Activated T-cell treated with anti-CD3 and anti-CD28 coated beads, Interleukin-2, amount 50 U/mL, for 72 hours (primary cell): ENCODE measurements at regions not wholly inside any gene's neighbourhood (a gene's known extent, or its start where the extent isn't known, plus 50 kb on each side); places are given as distances from the start of the nearest gene placed in this dataset.
"Not testable (repeated sequence)": the region's sequence is repeated elsewhere in the genome, so short reads cannot be mapped to it uniquely, and the experiment has no call there.

Source experiments
- ATAC-seq, 2 donors: fragments of 150-1000 bp; cut with Tn5 transposase; replicated peaks in 1 of 2; 2 replicates each; pipeline ENCODE4 v1.10.0; 2021; ENCODE audit warnings: moderate library complexity in 2 of 2, mild to moderate bottlenecking in 1 of 2
- DNase-seq, 2 donors: peaks; one replicate each; pipeline ENCODE4 v3.0.0; 2021 to 2022; ENCODE audit warnings: mixed read lengths in 1 of 2
- H3K27ac Mint-ChIP-seq: one replicate; pipeline ENCODE4 v1.8.0; 2022; ENCODE audit warnings: mild to moderate bottlenecking, moderate library complexity, mixed read lengths
- H3K27me3 Mint-ChIP-seq: one replicate; pipeline ENCODE4 v1.8.0; 2022; ENCODE audit warnings: low read depth, mixed read lengths
- H3K36me3 Mint-ChIP-seq, 2 donors: one replicate each; pipeline ENCODE4 v1.8.0; 2022; ENCODE audit warnings: mixed read lengths in 2 of 2, mild to moderate bottlenecking in 1 of 2; ENCODE audit not compliant: insufficient read depth in 2 of 2
- H3K4me1 Mint-ChIP-seq: one replicate; pipeline ENCODE4 v1.8.0; 2022; ENCODE audit warnings: low read depth, mixed read lengths
- H3K4me3 Mint-ChIP-seq, 2 donors: one replicate each; pipeline ENCODE4 v1.8.0; 2022; ENCODE audit warnings: mild to moderate bottlenecking in 2 of 2, mixed read lengths in 2 of 2, moderate library complexity in 2 of 2
- H3K9me3 Mint-ChIP-seq, 2 donors: one replicate each; pipeline ENCODE4 v1.8.0; 2022; ENCODE audit warnings: mixed read lengths in 2 of 2

GRCh38 chr3:170653801-170654200 is 67.9 kb upstream of the SLC7A14 start:
- Mint-ChIP-seq H3K4me1 (no peaks in the 10 kb centered on the region), H3K27ac (no peak overlapping the region), H3K27me3 (peaks cover 26% of the 10 kb centered on the region), H3K4me3 (no peak overlapping the region), H3K9me3 (peaks cover 0 to 3% of the 10 kb centered on the region in 2 donors), H3K36me3 (no peaks in the 10 kb centered on the region)
- no peak for ATAC-seq
- no peak for DNase-seq

DNA sequence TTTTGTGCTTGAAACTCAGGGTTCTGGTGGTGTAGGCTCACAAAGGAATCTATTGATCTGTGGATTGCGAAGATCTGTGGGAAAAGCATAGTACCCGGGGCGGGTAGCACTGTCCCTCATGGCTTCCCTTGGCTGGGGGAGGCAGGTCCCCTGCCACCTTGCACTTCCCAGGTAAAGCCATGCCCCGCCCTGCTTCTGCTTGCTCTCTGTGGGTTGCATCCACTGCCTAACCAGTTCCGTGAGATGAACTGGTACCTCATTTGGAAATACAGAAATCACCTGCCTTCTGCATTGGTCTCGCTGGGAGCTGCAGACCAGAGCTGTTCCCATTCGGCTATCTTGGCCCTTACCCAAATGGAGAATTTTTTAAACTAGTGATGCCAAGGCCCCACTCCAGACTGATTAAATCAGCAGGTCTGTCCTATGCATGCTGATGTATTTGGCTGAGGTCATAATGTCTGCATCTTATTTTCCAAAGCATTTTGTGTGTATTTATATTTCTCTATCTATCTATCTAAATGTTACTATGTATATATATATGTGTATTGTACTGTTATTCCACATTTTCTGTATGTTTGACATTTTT is 65.5 kb upstream of the SLC7A14 start:
- no peak for ATAC-seq
- no peaks in the 10 kb centered on the region for H3K9me3 Mint-ChIP-seq
- no peaks in the 10 kb centered on the region for H3K36me3 Mint-ChIP-seq
- no peak overlapping the region for H3K4me3 Mint-ChIP-seq
- DNase-seq: no peak
- H3K27me3 Mint-ChIP-seq: peaks cover 19% of the 10 kb centered on the region
- H3K4me1 Mint-ChIP-seq: no peaks in the 10 kb centered on the region
- H3K27ac Mint-ChIP-seq: no peak overlapping the region

DNA sequence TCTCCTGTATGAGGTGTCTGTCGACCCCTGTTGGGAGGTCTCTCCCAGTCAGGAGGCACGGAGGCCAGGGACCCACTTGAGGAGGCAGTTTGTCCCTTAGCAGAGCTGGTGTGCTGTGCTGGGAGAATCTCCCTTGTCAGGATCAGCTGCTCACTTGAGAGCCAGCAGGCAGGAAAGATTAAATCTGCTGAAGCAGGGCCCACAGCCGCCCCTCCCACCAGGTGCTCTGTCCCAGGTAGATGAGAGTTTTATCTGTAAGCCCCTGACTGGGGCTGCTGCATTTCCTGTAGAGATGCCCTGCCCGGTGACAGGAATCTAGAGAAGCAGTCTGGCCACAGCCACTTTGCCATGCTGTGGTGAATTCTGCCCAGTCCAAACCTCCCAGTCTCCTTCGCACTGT is 64.7 kb upstream of the SLC7A14 start:
- not testable (repeated sequence) for ATAC-seq, H3K4me1 Mint-ChIP-seq, DNase-seq, H3K4me3 Mint-ChIP-seq, H3K9me3 Mint-ChIP-seq, H3K36me3 Mint-ChIP-seq, H3K27ac Mint-ChIP-seq
- H3K27me3 Mint-ChIP-seq: peaks cover 19% of the 10 kb centered on the region

DNA sequence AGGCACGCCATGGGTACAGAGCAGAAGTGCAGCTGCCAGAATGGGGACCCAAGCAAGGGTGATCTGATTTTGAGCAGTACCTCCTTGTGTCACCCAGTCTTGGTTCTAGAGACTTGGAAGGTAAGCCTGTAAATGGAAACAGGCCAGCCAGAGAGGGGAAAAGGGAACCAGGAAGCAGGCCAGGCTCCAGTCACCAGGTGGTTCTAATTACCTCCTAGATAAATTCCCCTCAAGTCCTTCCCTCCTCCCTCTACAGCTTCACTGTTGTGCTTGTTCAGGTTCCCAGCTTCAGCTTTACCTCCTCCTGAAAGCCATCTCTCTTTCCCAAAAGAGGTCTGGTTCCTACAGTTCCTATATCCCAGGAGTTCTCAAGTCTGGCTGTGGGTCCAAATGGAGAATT is 58.8 kb upstream of the SLC7A14 start:
- H3K4me3 Mint-ChIP-seq: no peak overlapping the region
- peaks cover 4% of the 10 kb centered on the region for H3K27me3 Mint-ChIP-seq
- H3K27ac Mint-ChIP-seq: no peak overlapping the region
- peaks cover 2 to 5% of the 10 kb centered on the region in 2 donors for H3K9me3 Mint-ChIP-seq
- H3K4me1 Mint-ChIP-seq: no peaks in the 10 kb centered on the region
- DNase-seq (no peak), ATAC-seq (no peak)
- no peaks in the 10 kb centered on the region for H3K36me3 Mint-ChIP-seq

DNA sequence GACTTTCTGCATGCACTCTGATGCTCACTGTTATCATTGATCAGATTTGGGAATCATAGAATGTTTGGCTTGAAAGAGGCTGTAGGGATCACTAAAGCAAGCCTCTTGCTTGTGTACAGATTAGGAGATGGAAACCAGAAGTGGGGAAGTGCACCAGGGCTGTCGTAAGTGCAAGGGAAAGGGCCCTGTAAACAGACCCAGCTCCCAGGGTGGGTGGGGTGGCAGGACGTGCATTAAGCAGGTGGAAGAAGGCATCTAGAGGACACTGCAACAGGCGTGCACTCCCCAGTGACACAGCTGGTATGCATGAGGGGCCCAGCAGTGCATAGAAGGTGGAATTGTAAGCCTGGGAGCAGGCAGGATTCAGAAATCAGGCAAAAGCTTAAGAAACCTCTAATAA is 58.0 kb upstream of the SLC7A14 start:
- no peak overlapping the region for H3K4me3 Mint-ChIP-seq
- no peaks in the 10 kb centered on the region for H3K4me1 Mint-ChIP-seq
- H3K36me3 Mint-ChIP-seq: no peaks in the 10 kb centered on the region
- ATAC-seq (no peak), DNase-seq (no peak)
- H3K27ac Mint-ChIP-seq: no peak overlapping the region
- peaks cover 2 to 5% of the 10 kb centered on the region in 2 donors for H3K9me3 Mint-ChIP-seq
- H3K27me3 Mint-ChIP-seq: no peaks in the 10 kb centered on the region

DNA sequence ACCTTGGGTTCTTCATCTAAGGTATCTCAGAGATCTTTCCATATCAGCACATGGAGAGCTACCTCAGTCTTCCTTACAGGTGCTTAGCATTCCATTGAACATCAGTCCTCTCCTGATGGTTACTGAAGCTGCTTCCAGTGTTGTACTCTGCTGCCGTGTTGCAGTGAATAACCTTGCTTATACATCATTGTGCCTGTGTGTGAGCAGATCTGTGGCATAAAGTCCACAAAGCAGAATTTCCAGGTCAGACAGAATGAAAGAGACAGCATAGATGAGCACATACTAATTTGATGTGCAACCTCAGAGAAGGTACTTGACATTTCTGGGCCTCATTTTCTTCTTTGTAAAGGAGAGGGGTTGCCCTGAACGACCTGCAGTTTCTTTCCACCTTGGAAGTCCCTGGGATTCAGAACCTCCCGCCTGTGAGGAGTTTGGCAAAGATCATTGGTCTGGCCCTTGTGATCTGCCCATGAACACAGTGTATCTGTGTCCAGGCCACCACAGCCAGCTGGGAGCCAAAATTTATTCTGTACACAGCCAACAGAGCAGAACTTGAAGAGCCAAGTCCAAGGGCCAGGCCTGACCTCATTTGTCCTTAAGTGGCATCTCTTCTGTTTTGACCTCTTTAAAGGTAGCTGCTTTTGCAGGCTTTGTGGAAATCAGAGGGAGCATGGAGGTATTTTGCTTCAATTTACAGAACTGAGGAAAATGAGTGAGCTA is 57.2 kb upstream of the SLC7A14 start:
- Mint-ChIP-seq H3K4me3 (no peak overlapping the region), H3K4me1 (no peaks in the 10 kb centered on the region), H3K27me3 (no peaks in the 10 kb centered on the region), H3K27ac (no peak overlapping the region), H3K9me3 (peaks cover 2 to 5% of the 10 kb centered on the region in 2 donors), H3K36me3 (no peaks in the 10 kb centered on the region)
- DNase-seq: no peak
- ATAC-seq: no peak

- peaks cover 2 to 5% of the 10 kb centered on the region in 2 donors for H3K9me3 Mint-ChIP-seq
- H3K36me3 Mint-ChIP-seq: no peaks in the 10 kb centered on the region
- no peak overlapping the region for H3K4me3 Mint-ChIP-seq
- H3K27ac Mint-ChIP-seq: no peak overlapping the region
- no peak for DNase-seq
- ATAC-seq: no peak
- H3K4me1 Mint-ChIP-seq: no peaks in the 10 kb centered on the region
- peaks cover 3% of the 10 kb centered on the region for H3K27me3 Mint-ChIP-seq
Observed at GRCh38 chr3:170641510-170642236, 55.8 kb upstream of the SLC7A14 start.

DNA sequence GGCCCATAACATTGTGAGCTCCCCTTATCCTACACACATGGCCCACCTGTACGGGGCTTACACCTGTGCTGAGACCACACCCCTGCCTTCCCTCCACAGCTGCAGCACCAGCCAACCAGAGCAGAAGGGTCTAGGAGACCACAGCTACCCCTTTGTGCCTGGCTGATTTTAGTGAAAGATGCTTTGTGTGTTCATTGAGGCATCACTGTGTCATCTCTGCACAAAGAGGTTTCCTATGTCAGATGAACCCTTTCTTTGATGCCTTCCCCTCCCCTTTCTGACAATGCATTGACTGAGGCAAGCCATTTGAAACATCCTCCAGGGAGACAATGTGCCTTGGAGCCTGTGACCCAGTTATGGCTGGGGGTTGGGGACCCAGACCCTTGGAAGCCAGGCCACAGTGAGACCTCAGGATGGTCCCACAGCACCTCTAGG is 54.9 kb upstream of the SLC7A14 start:
- H3K27me3 Mint-ChIP-seq: peaks cover 12% of the 10 kb centered on the region
- no peaks in the 10 kb centered on the region for H3K36me3 Mint-ChIP-seq
- peaks cover 2 to 5% of the 10 kb centered on the region in 2 donors for H3K9me3 Mint-ChIP-seq
- no peaks in the 10 kb centered on the region for H3K4me1 Mint-ChIP-seq
- no peak for ATAC-seq
- no peak overlapping the region for H3K4me3 Mint-ChIP-seq
- H3K27ac Mint-ChIP-seq: no peak overlapping the region
- no peak for DNase-seq

DNA sequence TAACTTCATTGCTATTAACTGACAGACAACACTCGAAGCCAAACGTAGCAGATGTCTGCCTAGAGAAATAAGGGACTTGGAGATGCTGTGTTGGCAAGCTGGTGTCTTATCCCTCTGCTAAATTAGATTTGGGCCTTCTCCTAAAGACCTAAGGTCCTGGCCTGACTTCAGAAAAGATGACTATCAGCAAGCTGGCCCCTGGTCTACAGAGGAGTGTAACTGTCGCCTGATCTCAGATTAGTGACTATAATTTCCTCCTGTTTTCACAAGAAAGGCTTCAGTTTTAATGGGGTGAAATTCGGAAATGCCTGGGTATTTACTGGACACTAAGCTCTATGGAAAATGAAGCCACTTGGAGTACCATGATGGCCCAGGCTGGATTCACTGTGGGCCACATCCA is 53.1 kb upstream of the SLC7A14 start:
- DNase-seq: no peak
- peaks cover 2% of the 10 kb centered on the region in 2 donors for H3K9me3 Mint-ChIP-seq
- H3K36me3 Mint-ChIP-seq: no peaks in the 10 kb centered on the region
- H3K27ac Mint-ChIP-seq: no peak overlapping the region
- H3K4me1 Mint-ChIP-seq: no peaks in the 10 kb centered on the region
- ATAC-seq: no peak
- H3K4me3 Mint-ChIP-seq: no peak overlapping the region
- peaks cover 19% of the 10 kb centered on the region for H3K27me3 Mint-ChIP-seq

- ATAC-seq (no peak), DNase-seq (no peak)
- Mint-ChIP-seq H3K4me1 (no peaks in the 10 kb centered on the region), H3K36me3 (no peaks in the 10 kb centered on the region), H3K9me3 (no peaks in the 10 kb centered on the region), H3K27me3 (peaks cover 25% of the 10 kb centered on the region), H3K27ac (no peak overlapping the region), H3K4me3 (no peak overlapping the region)
Observed at GRCh38 chr3:170637306-170637705, 51.4 kb upstream of the SLC7A14 start.

- no peak for DNase-seq
- Mint-ChIP-seq H3K4me1 (no peaks in the 10 kb centered on the region), H3K36me3 (no peaks in the 10 kb centered on the region), H3K9me3 (no peaks in the 10 kb centered on the region), H3K27ac (no peak overlapping the region), H3K27me3 (peaks cover 25% of the 10 kb centered on the region), H3K4me3 (no peak overlapping the region)
- no peak for ATAC-seq
Observed at GRCh38 chr3:170636400-170636973, 50.6 kb upstream of the SLC7A14 start.
